ENCODE measurements at regions not wholly inside any gene's neighbourhood (a gene's known extent, or its start where the extent isn't known, plus 50 kb on each side); places are given as distances from the start of the nearest gene placed in this dataset.

- TF ChIP-seq CTCF (IDR thresholded peaks at IDR 0.05; ENCODE audit: insufficient read depth, low read depth, low read length), result no peak
- no peak overlapping the region for H3K4me3 ChIP-seq (ENCODE audit: low read depth, low read length)
- peak; percentile 12 for DNase-seq (ENCODE audit: low read depth)
These were observed 102.6 kb upstream of the MYCBP2 start for GRCh38 chr13:77429320-77430142.

DNA sequence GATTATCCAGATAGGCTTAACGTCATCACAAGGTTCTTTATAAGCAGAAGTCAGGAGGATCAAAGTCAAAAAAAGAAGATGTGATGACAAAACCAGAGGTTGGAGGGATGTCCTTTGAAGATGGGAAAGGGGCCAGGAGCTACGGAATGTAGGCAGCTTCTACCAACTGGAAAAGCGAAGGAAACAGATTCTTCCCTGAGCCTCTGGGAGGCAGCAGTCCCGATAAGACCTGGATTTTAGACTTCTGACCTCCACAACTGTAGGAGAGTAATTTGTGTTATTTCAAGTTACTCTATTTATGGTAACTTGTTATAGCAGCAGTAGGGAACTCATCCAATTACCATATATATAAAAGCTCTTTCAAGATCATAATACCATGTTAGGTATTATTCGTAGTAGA, 98.8 kb upstream of the MYCBP2 start:
- no peak overlapping the region for H3K4me3 ChIP-seq (ENCODE audit: low read depth, low read length)
- DNase-seq (ENCODE audit: low read depth), result no peak
- no peak for TF ChIP-seq CTCF (IDR thresholded peaks at IDR 0.05; ENCODE audit: insufficient read depth, low read depth, low read length)

DNA sequence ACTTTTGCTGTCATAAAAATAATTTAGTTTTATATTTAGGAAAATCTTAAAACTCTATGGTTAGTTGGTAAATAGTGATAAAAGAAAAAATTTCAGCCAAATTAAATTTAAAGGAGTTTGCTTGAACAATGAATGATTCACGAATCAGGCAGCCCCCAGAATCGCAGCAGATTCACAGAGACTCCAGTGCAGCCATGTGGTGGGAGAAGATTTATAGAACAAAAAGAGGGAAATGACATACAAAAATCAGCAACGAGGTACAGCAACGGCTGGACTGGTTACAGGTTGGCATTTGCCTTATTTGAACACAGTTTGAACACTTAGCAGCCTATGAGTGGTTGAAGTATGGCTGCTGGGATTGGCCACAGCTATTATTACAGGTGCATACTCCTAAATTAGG, 96.4 kb upstream of the MYCBP2 start:
- H3K4me3 ChIP-seq (ENCODE audit: low read depth, low read length), result no peak overlapping the region
- no peak for TF ChIP-seq CTCF (IDR thresholded peaks at IDR 0.05; ENCODE audit: insufficient read depth, low read depth, low read length)
- DNase-seq (ENCODE audit: low read depth), result no peak

DNA sequence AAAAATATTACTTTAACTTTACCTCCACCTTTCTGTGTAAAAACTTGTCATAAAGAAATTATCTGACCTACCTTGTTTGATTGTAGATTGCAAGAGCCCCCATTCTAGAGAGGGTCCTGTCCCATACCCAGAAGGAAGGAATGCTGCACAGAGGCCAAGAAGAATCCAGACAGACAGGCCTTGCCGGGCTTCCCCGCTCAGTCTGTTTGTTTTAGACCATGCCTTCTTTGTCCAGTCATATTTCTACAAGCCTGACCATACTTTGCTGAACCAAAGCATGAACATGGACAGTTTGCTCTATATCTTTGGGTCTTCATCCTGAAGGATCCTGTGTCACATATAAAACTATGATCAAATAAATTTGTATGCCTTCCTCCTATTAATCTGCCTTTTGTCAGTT, 95.8 kb upstream of the MYCBP2 start:
- no peak overlapping the region for H3K4me3 ChIP-seq (ENCODE audit: low read depth, low read length)
- no peak for DNase-seq (ENCODE audit: low read depth)
- TF ChIP-seq CTCF (IDR thresholded peaks at IDR 0.05; ENCODE audit: insufficient read depth, low read depth, low read length), result no peak

DNA sequence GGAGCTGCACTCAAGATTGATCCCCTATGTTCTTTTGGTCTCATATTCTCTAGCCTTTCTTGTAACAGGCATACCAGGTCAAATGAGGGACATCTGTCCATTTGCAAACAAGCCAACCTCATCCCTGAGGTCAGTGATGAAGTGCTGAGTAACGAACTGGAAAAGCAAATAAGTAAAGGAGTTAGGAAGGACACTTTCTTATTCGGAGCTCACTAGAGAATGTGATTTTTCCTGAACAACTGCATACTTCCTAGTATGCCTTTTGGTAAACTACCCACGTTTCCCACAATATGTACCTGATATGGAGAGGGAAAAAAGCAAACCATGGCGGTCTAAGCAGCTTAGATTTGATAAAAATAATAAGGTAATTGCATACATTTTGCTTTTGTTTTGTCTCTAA, 91.0 kb upstream of the MYCBP2 start:
- no peak for DNase-seq (ENCODE audit: low read depth)
- no peak for TF ChIP-seq CTCF (IDR thresholded peaks at IDR 0.05; ENCODE audit: insufficient read depth, low read depth, low read length)
- no peak overlapping the region for H3K4me3 ChIP-seq (ENCODE audit: low read depth, low read length)

- no peak for DNase-seq (ENCODE audit: low read depth)
- H3K4me3 ChIP-seq (ENCODE audit: low read depth, low read length), result no peak overlapping the region
- TF ChIP-seq CTCF (IDR thresholded peaks at IDR 0.05; ENCODE audit: insufficient read depth, low read depth, low read length), result no peak
These were observed 89.8 kb upstream of the MYCBP2 start for GRCh38 chr13:77416666-77417212.

Measured in fibroblast of villous mesenchyme (primary cell).